GM18507 (cell line): ENCODE measurements at regions not wholly inside any gene's neighbourhood (a gene's known extent, or its start where the extent isn't known, plus 50 kb on each side); places are given as distances from the start of the nearest gene placed in this dataset.
"Not testable (repeated sequence)": the region's sequence is repeated elsewhere in the genome, so short reads cannot be mapped to it uniquely, and the experiment has no call there.

Experiments used
- DNase-seq: peaks from one replicate; pipeline ENCODE4 v3.0.0; 2011; ENCODE audit warnings: low read depth; ENCODE audit not compliant: insufficient read length; ENCODE audit errors: extremely low spot score
- FAIRE-seq: peaks from 2 replicates; lab custom pipeline; 2011; peaks lifted over from hg19 to GRCh38; lab: Jason Lieb, UNC

DNA sequence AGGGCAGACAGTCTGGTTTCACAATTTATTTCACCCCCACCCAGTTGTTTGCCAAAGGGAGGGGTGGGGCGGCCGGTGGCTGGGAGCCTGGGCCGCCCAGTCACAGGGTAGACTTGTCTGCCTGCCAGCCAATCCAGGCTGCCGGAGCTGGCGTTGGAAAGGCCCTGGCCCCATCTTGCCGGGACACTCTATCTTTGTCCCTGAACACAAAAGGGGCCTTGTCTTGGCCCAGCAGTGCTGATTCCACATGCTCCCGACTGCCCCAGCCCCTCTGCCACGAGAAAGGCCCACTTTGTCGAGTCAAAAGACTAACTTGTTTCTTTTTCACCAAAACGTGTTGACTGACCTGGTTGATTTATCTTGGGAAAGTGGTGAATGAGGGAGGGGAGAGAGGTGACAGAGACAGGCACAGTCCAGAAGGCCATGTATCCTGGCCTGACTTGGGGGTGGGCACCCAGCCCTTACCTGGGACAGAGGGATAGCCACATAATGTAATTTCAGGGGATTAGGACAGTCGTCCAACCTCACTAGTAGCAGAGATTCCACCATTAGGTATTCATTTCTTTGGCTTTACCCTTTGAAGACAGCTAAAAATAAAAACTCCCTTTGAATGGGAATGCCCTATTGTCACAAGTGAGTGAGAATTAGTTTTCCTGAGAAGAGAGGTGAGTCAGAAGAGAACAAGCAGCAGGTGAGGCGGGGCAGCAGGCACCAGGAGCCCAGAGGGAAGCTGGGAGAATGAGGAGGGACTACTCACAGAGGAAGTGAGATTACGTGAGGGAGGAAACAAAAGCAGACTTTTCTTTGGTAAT is 67.0 kb upstream of the SIRPA start:
- no peak for DNase-seq
- FAIRE-seq: no peak

DNA sequence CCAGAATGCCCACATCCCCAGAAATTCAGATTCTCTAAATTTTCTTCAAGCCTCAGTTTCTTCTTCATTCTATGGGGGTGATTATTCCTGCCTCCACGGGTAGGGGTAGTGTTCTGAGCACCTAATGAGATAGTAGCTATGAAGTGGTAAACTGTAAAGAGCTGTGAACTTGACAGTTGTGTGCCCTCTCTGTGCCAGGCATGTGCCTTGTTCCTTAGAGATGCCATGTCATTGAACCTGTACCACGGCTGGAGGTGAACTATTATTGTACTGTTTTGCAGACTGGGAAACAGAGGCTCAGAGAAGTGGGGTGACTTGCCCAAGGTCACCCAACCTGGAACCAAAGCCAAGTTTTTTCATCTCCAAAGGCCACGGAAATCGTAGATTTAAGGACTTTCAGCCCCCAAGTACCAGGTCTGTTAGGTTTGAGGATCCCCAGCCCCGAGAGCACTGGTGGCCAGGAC is 67.7 kb upstream of the SIRPA start:
- FAIRE-seq: no peak
- no peak for DNase-seq

DNA sequence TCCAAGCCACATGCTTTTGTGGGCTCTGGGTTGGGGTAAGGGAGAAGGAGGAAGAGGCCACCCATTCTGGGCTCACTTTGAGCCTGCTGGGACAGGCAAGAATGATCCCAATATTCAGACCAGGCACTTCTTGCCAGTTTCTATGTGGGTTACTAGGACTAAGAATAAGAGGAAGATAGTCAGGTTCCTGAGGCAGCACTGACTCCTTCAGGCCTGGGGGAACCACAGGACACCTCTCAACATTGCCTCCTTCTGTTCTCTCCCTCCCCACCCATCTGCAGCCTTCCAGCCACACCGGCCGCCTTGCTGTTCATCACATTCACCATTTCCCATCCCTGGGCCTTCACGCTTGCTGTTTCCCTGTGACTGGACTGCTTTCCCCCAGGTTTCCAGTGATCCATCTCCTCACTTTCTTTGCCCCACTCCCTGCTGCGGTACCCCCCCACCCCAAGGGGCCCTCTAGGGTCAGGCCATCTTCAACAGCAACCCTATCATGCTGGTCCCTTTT is 69.2 kb upstream of the SIRPA start:
- FAIRE-seq (no peak), DNase-seq (no peak)

DNA sequence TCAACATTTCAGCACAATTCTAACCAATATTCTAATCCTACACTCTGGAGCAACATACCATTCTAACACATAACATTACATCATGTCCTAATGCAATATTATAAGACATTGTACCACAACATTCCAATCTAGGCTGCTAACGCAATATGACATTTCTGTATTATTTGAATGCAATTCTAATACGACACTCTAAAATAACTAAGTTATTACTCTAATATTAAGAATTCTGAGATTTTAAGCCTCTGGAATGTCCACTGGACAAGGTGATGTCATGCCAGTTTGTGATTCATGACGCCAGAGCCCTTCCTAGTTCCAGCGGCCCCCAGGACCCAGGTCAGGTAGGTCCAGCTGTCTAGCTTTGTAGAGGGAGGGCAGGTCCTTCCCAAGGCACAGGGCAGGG is 69.7 kb upstream of the SIRPA start:
- no peak for FAIRE-seq
- no peak for DNase-seq

DNA sequence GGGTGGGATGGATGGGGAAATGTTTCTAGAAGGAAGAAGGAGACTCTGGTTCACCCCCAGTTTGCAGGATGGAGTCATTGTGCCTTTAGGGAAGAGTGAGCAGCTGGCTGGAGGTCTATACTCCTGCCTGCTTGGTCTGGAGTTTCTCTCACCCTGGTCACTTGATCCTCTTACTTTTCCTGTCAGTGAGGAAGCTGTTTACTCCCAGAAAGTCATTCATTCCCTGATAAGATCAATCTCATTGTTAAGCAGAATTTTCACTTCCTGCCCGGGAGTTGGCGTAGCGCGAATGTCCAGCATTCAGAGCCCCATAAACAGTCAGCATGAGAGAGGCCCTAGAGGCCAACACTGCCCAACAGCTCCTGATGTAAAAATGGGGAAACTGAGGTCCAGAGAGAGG is 70.4 kb upstream of the SIRPA start:
- DNase-seq (no peak), FAIRE-seq (no peak)

DNA sequence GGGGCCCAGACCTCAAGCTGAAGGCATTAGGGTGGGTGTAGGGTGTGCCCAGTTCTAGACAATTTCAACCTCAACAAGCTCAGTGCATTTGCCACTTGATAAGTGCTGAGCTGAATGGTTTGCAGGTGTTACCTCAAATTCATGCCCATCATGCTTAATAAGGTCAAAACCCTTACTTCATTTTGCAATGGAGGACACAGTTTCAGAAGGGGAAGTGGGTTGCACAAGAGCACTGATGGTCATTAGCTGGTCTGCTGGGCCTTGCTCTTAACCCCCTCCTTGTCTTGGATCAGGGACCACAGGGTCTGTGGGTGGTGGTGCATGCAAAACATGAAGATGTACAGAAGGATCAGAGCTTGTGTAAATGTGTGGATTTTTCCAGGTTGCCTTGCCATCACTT is 71.0 kb upstream of the SIRPA start:
- no peak for DNase-seq
- no peak for FAIRE-seq

DNA sequence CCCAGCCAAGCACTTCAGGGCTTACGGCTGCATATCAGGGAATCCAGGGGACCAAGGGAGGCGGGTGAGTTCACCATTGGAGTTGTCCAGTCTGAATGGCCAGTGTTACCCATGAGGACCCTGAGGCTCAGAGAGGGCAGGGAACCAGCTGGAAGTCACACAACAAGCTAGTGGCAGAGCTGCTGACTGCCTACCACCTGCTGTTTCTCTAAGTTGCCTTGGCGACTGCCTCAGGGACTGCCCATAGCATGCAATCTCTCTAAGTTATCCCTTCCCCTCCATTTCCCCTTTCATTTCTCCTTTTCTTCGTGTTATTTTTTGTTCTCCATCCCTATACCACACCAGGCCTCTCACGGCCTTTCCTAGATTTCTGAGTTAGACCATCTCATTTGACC is 71.8 kb upstream of the SIRPA start:
- DNase-seq (no peak), FAIRE-seq (no peak)

DNA sequence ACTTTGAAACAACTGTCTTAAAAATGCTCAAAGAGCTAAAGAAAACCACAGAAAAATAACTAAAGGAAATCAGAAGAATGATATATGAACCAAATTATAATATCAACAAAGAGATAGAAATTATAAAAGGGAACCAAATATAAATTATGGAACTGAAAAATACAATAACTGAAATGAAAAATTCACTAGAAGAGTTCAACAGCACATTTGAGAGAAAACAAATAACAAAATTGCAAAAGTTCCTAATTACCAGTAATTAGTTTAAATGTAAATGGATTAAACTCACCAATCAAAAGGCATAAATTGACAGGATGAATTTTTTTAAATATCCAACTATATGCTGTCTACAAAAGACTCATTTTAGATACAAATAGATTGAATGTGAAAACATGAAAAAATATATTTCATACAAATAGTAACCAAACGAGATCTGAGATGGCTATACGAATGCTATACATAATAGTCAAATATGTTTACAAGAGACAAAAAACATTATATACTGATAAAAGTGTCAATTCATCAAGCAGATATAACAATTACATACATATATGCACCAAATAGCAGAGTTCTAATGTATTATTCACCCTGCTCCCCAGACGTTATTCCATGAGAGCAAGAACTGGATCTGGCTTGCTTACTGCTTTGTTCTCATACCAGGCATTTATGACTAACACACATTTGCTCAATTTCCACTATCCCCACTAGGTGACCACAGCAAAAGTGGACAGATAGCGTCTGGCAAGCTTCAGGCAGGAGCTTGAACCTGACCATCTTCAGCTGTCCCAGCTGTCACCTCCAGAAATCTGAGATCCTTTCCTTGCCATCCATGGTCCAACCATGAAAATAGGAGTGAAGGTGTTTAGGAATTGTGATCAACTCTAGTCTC is 72.4 kb upstream of the SIRPA start:
- DNase-seq: no peak
- FAIRE-seq: no peak

DNA sequence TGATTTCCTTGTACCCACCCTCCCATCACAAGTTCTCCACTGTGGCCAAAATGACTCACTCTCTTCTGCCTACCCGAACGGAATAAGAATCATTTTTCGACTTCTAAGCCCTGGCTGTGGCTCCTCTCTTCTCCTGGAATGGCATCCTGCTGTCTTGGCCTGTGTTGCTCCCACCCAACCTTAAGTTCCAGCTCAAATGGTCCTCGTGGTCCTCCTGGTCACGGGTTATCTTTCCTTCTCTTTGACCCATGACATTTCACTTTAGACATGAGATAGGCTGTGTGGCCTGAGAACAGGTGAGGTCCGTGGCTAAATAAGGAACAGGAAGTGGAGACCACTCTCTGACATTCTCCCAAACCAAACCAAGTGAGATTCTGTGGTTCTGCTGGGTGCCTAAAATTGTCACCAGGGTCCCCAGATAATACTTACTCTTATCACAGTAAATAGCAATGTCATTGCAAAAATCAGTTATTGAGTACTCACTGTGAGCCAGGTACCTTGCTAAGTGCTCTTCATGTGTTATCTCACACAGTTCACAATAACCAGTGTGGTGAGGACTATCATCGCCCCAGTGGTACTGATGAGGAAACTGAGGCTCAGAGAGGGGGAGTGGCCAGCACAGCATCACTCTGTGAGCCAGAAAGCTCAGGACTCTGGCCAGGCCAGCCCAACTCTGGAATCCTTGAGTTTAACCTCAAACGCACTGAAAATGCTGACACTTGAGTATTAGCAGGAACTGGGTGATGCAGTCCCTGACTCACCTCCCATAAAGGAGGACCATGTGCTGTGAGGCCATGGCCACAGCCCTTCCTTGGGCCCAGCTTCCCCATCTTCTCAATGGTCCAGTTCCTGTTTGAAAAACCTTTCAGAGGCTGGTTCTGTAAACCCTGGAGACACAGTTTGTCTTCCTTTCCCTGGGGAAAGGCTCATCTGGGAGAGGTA is 74.8 kb upstream of the SIRPA start:
- DNase-seq (no peak), FAIRE-seq (no peak)

DNA sequence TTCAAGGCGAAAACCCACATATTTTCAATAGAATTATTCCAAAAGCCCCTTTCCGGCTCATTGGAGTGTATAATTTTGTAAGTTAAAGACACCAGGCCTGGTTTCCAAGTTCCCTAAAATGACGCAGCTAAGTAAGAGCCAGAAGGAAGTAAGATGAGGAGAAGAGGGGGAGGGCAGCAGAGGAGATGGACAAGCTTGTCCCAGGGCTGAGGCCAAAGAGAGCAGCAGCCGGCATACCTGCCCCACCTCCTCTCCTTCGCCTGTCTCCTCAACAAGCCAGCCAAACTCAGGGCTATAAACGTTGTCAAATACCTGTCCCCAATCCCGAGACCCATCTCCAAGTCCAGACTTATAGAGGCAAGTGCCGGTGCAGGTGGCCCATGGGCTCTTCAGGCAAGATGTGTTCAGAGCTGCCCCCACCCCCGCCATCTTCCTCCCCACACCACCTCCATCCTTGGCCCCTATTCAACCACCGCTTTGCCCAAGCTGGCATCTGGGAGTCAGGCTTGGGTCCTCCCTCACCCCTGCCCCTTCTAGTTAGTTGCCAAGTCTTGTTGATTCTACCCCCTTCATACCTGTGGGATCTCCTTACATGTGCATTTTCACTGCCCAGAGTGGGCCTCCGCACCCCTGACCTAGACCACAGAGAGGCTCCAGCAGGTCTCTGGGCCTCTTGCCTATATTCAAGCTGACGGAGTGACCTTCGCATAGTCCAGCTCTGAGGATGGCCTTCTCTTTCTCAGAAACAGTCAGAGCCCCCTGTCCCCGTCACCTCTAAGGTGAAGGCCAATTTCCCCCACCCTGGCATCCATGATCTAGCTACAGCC is 75.7 kb upstream of the SIRPA start:
- FAIRE-seq: no peak
- no peak for DNase-seq

DNA sequence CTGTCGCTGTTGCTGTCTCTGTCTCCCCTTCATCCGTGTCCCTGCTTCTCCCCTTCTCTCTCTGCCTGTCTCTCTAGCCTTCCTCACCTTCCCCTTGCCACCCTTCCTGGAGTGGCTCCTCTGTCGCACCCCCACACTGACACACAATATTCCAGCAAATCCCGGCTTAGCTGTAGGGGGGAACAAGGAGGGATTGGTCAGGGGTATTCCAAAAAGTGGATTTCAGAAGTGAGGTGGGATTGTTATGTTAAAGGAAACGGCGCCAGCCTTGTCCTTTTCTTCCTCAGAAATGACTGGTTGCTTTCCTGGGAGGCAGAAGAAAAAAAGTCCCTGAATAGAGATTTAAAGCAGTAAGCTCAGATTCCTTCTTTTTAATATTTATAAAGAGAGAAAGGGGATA is 76.3 kb upstream of the SIRPA start:
- no peak for FAIRE-seq
- no peak for DNase-seq

DNA sequence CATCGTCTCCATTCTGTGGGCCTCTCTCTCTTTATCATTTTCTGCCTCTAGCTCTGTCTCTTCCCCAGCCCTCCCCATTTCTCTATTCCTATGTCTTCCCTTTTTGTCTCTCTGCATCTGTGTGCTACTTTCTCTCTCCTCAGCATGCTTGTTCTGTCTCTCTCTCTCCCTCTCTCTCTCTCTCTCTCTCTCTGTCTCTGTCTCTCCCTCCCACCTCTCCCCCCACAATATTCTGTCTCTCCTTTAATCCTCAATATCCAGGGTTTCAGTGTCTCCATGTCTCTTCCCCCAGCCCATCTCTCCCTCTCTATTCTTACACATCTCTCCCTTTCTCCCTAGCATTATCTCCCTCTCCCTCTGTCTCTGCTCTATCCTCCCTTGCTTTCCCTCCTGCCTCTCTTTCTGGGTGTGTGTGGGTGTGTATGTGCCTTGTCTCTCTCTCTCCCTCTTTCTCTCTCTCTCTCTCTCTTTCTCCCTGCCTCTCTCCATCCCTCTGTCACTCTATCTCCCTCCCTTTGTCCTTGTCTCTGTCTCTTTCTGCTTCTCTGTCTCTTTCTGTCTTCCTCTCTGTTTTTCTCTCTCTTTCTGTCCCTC is 76.9 kb upstream of the SIRPA start:
- DNase-seq (no peak), FAIRE-seq (no peak)

DNA sequence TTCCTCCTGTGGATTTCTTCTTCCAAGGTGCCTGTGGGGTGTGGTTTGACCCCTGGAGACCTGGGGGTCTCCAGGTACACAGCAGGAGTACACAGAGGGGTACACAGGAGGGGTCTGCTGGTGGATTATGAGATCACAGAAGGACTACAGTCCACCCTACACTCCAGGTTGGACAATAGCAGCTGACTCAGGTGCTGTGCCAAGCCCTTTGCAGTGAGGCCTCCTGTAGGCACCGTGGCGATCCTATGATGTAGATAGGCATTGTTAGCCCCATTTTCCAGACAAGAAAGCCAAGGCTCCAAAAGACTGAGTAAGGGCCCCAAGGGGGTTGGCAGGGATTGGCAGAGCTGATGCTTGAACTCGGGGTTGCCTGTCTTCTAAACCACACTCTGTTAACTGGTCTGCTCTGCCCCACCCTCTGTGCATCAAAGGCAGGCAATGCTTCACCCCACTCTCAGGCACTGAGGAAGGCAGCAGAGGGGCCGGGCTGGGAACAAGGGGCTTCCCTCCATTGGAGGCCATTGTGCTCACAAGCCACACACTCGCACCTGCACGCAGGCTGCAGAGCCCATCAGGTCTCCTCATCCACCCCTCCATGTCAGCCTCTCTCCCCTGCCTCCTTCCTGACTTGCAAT is 77.5 kb upstream of the SIRPA start:
- no peak for DNase-seq
- FAIRE-seq: no peak

DNA sequence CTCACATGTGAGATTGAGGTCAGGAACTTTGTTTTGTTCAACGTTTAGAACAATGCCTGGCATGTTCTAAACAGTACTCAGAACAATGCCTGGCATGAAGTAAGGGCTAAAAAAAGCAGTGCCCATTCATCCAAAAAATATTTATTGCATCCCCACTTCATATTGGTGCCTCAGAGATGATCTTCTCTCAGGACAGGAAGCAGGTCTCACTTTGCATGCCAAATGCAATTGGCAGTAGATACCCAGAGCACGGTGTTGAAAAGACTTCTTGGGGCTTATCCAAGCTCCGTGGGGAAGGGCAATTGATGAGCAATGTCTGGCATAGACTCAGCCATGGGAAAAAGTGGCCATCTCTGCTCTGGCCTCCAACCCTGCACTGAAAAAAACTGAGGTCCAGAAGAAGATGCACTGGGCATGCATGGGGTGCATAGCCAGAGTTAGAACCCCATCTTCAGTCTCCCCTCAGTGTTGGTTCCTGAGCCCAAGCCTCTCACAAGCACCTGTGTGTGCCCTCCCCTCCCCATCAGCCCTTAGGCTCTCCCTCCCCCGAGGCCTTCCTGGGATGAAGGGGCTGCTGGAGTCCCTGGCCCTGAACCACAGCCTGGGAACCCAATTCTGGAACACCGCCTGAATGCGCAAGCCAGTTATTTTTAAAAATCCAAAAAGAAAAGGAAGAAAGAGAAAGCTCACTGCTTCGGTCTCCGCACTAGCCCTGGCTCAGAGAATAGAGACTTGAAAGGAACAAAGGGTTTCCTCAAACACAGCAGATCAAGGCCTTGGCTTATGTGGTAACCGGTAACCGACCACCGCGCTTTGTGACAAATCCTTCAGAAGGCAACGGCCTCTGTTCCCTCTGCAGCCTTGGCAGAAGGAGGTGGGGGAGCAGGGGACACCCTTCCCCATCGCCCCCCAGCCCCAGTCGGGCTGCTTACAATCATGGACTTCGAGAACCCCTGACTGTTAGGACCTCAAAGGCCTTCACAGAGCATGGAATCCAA is 78.5 kb upstream of the SIRPA start:
- FAIRE-seq (no peak), DNase-seq (no peak)

DNA sequence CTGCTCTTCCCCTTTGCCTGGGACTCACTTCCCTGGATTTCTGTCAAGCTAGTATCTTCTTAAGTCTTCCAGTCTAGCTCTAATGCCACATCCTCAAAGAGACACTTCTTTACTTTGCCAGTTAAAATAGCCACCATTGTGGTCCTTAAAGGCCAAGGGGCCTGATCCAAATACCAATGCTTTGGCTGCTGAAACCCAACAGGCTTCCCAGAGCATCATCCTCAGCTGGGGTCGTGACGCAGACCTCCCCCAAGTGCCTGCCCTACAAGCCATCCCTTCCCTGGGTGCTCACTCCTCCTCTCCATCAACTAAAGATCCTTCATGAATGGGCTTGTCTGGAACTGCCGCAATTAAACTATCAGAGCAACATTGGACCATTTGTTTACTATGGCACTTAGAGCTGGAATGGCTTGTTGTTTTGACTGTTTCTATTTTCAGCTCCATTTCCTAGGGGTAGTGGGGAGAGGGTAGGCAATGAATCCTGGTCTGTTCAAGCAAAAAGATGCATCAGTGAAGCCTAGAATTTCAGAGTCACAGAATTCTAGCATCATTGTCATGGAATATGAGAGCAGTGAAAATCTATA is 79.6 kb upstream of the SIRPA start:
- no peak for DNase-seq
- no peak for FAIRE-seq

DNA sequence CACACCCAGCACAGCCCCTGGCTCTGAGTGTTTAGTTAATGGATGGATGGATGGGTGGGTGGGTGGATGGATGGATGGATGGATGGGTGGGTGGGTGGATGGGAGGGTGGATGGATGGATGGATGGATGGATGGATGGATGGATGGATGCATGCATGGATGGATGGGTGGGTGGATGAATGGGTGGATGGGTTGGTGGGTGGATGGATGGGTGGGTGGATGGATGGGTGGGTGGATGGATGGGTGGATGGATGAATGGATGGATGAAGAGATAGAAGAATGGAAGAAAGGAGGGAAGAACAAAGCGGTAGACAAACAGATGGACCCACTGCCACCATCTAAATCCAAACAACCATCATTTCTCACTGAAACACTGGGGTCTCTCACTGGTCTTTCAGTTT is 80.3 kb upstream of the SIRPA start:
- DNase-seq, FAIRE-seq: not testable (repeated sequence)
